ENCODE measurements at regions not wholly inside any gene's neighbourhood (a gene's known extent, or its start where the extent isn't known, plus 50 kb on each side); places are given as distances from the start of the nearest gene placed in this dataset.

DNA sequence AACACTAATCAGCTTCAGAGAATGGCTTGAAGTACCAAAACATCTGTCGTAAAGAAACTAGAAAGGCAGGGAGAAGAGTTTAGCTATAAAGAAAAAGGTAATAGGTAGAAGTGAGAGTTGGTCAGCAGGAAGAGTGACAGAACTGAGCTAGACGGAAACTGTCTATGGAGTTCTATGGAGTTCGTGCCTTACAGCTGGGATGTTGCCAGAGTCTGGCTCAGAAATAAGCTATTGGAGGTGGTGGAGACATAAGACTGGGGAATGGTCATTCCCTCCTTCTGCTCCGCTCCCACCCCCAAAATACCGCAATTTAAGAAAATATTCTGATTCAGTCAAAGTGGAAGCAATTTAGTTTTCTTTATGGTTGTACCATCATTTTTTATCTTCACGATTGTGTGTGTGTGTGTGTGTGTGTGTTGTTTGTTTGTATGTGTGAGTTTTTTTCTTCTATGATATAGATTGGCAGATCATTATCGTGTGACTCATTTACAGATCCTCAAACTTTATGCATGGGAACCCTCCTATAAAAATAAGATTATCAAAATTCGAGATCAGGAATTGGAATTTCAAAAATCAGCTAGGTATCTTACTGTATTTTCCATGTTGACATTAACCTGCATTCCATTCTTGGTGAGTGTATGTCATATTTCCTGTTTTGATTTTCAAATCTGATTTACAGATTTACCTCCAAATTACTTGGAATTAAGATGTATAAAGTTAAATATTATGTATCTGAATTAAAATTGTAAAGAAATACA, 79.0 kb downstream of the HSPA13 start:
- H4K91ac ChIP-seq (ENCODE audit: insufficient read length, low read depth, low read length), result no peak overlapping the region
- H2BK12ac ChIP-seq (ENCODE audit: insufficient read length, low read depth, low read length), result no peak overlapping the region
- no peaks in the 10 kb centered on the region for H3K4me1 ChIP-seq (ENCODE audit: insufficient read depth, low read length)
- Mint-ChIP-seq H3K9me3 (peaks cover under 1 to 3% of the 10 kb centered on the region in 2 experiments; a peak in 3 of 5 replicates), H3K27me3 (ENCODE audit: low read depth) (no peaks in the 10 kb centered on the region), H3K27ac (no peak overlapping the region), H3K4me1 (peaks cover 7% of the 10 kb centered on the region in 2 experiments), H3K4me3 (no peak overlapping the region), H3K36me3 (ENCODE audit: insufficient read depth in 1 of 3, low read depth in 3 of 3) (no peaks in the 10 kb centered on the region)
- H3K9ac ChIP-seq (ENCODE audit: extremely low read depth, insufficient read length, low read length), result no peak overlapping the region
- H2AK5ac ChIP-seq (ENCODE audit: insufficient read length, low read length), result no peak overlapping the region
- no peak overlapping the region for H3K4me2 ChIP-seq (ENCODE audit: insufficient read depth, insufficient read length, low read length)
- H3K56ac ChIP-seq (ENCODE audit: insufficient read length, low read depth, low read length), result no peak overlapping the region
- H3K79me1 ChIP-seq (ENCODE audit: insufficient read depth, low read depth, low read length, poor library complexity, severe bottlenecking), result no peaks in the 10 kb centered on the region
- no CpG with 5 or more reads among the region's 8 CpGs for WGBS (ENCODE audit: extremely low coverage, insufficient read length, low lambda C conversion rate)
- H3T11ph ChIP-seq (ENCODE audit: low read length), result no peak overlapping the region
- no peak overlapping the region for H4K5ac ChIP-seq (ENCODE audit: insufficient read length, low read depth, low read length)
- H2BK120ac ChIP-seq (ENCODE audit: low read depth, low read length, poor library complexity, severe bottlenecking), result no peak overlapping the region
- no peak overlapping the region for H3K27ac ChIP-seq (ENCODE audit: insufficient read length, low read depth, low read length)
- no peak overlapping the region for H2BK20ac ChIP-seq (ENCODE audit: low read depth, low read length, poor library complexity, severe bottlenecking)
- H3K79me2 ChIP-seq (ENCODE audit: insufficient read depth, low read length), result no peaks in the 10 kb centered on the region
- H3K27me3 ChIP-seq (ENCODE audit: insufficient read depth, low read length), result no peaks in the 10 kb centered on the region
- no peak overlapping the region for H3K23ac ChIP-seq (ENCODE audit: insufficient read length, low read depth, low read length)
- H2BK5ac ChIP-seq (ENCODE audit: insufficient read length, low read length), result no peak overlapping the region
- H4K8ac ChIP-seq (replicated peaks; ENCODE audit: insufficient read length, low read depth, low read length), result no peak overlapping the region
- H3K23me2 ChIP-seq (ENCODE audit: insufficient read length, low read depth, low read length, poor library complexity, severe bottlenecking), result no peaks in the 10 kb centered on the region
- H3K18ac ChIP-seq (ENCODE audit: insufficient read length, low read depth, low read length), result no peak overlapping the region
- H2AFZ ChIP-seq (ENCODE audit: low read length), result no peak overlapping the region
- no peak for DNase-seq
- H4K20me1 ChIP-seq (ENCODE audit: control insufficient read depth, insufficient read depth, insufficient read length), result no peaks in the 10 kb centered on the region
- H3K4ac ChIP-seq (ENCODE audit: low read depth, low read length), result no peak overlapping the region
- no peak overlapping the region for H3K14ac ChIP-seq (ENCODE audit: insufficient read depth, low read length)
- TF ChIP-seq, protein P1, sequence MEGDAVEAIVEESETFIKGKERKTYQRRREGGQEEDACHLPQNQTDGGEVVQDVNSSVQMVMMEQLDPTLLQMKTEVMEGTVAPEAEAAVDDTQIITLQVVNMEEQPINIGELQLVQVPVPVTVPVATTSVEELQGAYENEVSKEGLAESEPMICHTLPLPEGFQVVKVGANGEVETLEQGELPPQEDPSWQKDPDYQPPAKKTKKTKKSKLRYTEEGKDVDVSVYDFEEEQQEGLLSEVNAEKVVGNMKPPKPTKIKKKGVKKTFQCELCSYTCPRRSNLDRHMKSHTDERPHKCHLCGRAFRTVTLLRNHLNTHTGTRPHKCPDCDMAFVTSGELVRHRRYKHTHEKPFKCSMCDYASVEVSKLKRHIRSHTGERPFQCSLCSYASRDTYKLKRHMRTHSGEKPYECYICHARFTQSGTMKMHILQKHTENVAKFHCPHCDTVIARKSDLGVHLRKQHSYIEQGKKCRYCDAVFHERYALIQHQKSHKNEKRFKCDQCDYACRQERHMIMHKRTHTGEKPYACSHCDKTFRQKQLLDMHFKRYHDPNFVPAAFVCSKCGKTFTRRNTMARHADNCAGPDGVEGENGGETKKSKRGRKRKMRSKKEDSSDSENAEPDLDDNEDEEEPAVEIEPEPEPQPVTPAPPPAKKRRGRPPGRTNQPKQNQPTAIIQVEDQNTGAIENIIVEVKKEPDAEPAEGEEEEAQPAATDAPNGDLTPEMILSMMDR (conservative IDR thresholded peaks at IDR 0.05), result no peak
- H3K9me3 ChIP-seq (ENCODE audit: control insufficient read depth, low read depth, low read length), result no peaks in the 10 kb centered on the region
- H2BK15ac ChIP-seq (ENCODE audit: low read depth, low read length), result no peak overlapping the region

All from H9 (cell line).